VCaP (cell line): ENCODE measurements at regions not wholly inside any gene's neighbourhood (a gene's known extent, or its start where the extent isn't known, plus 50 kb on each side); places are given as distances from the start of the nearest gene placed in this dataset.

ENCODE experiments used
- H3K27ac ChIP-seq: fragments of 450-650 bp; 2 replicates; pipeline ENCODE4 v1.5.1; 2017
- TF ChIP-seq, protein P1 (sequence below): fragments of 450-650 bp; conservative IDR thresholded peaks from 2 replicates; pipeline ENCODE4 v1.5.1; 2017; ENCODE audit warnings: mild to moderate bottlenecking, moderate library complexity

DNA sequence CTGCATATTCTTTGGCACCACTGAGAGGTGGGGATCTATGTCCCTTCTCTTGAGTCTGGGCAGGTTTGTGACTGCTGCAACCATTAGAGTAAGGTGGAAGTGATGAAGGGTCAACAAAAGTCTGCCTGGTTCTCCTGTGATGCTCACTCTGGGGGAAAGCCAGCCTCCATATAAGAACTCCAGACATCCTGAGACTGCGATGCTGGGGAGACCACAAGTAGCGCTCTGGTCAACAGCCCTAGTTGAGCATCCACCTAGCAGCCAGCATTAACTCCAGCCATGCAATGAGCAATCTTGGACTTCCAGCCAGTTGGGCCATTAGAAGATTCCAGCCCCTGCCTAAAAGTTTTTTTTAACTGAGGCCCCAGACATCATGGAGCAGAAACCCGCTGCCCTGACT lies 62.8 kb downstream of the SCN11A start:
- TF ChIP-seq, protein P1, sequence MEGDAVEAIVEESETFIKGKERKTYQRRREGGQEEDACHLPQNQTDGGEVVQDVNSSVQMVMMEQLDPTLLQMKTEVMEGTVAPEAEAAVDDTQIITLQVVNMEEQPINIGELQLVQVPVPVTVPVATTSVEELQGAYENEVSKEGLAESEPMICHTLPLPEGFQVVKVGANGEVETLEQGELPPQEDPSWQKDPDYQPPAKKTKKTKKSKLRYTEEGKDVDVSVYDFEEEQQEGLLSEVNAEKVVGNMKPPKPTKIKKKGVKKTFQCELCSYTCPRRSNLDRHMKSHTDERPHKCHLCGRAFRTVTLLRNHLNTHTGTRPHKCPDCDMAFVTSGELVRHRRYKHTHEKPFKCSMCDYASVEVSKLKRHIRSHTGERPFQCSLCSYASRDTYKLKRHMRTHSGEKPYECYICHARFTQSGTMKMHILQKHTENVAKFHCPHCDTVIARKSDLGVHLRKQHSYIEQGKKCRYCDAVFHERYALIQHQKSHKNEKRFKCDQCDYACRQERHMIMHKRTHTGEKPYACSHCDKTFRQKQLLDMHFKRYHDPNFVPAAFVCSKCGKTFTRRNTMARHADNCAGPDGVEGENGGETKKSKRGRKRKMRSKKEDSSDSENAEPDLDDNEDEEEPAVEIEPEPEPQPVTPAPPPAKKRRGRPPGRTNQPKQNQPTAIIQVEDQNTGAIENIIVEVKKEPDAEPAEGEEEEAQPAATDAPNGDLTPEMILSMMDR, result no peak
- H3K27ac ChIP-seq, result no peak overlapping the region

GRCh38 chr3:38987456-38987855 lies 64.3 kb downstream of the SCN11A start:
- H3K27ac ChIP-seq, result no peak overlapping the region
- TF ChIP-seq, protein P1, result no peak

DNA sequence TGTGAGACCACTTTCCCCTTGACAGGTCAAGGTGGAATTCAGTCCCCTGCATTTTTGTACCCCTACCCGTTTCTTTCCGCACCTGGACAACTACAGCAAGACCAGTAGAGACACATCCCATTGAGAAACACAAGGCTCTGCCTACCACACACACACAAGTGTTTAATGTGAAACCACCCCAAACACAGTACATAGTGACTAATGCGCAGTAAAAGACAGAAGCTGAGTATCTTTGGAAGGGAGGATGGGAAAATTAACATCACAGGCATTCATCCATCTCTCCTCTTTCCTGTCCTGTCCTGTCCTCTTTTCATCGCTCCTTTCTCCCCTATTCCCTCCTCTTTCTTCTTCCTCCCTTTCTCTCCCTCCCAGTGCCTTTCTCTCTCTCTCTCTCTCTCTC lies 64.8 kb downstream of the SCN11A start:
- H3K27ac ChIP-seq, result no peak overlapping the region
- TF ChIP-seq, protein P1, result no peak

DNA sequence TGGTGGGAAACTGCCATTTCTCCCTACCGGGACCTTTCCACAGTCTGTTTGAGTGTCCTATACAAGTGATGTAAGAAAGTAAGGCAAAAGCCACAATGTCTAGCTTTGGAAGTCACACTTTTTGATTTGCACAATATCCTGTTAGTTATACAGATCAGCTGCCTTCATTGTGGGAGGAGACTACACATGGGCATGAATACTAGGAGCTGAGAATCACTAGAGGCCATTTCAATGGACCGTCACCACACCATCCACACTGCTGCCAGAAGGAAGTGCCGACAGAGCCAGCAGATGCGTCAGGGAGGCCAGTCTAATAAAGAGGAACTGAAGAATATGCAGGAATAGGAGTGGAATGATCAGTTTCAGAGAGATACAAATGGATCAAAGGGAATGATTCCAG lies 65.8 kb downstream of the SCN11A start:
- H3K27ac ChIP-seq, result no peak overlapping the region
- TF ChIP-seq, protein P1, result no peak

DNA sequence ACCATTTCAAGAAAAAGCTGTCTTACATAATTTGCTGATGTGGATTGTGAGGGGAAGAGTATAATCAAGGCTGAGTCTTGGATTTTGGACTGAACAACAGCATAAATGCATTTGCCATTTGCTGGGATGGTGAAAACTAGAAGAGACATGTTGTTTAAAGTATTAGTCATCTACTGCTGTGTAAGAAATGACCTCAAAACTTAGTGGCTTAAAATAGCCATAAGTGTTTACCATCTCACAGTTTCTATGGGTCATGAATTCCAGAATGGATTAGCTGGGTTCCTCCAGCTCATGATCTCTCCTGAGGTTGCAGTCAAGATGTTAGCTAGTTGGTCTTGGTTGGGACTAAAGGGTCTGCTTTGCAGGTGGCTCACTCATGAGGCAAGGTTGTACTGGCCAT lies 66.2 kb downstream of the SCN11A start:
- H3K27ac ChIP-seq, result no peak overlapping the region
- TF ChIP-seq, protein P1, result no peak

- TF ChIP-seq, protein P1, result no peak
- no peak overlapping the region for H3K27ac ChIP-seq
These were observed 67.0 kb downstream of the SCN11A start for GRCh38 chr3:38984731-38985130.

- TF ChIP-seq, protein P1, result no peak
- H3K27ac ChIP-seq, result no peak overlapping the region
These were observed 67.6 kb downstream of the SCN11A start for GRCh38 chr3:38984110-38984509.

- TF ChIP-seq, protein P1, result no peak
- no peak overlapping the region for H3K27ac ChIP-seq
These were observed 70.8 kb downstream of the SCN11A start for GRCh38 chr3:38980938-38981337.
